Lower lobe of right lung (tissue), 2 donors: ENCODE measurements at regions not wholly inside any gene's neighbourhood (a gene's known extent, or its start where the extent isn't known, plus 50 kb on each side); places are given as distances from the start of the nearest gene placed in this dataset.

ENCODE experiments used
- ATAC-seq, 2 donors: fragments of 200-7000 bp; cut with Tn5 transposase; one replicate each; pipeline ENCODE4 v1.9.1; 2020 to 2022; ENCODE audit warnings: mild to moderate bottlenecking in 2 of 2, moderate library complexity in 2 of 2
- DNase-seq: peaks from one replicate; pipeline ENCODE4 v3.0.0-alpha.2; 2020
- H3K27ac ChIP-seq: fragments of 200-600 bp; one replicate; pipeline ENCODE4 v1.8.0; 2022
- H3K27me3 ChIP-seq: fragments of 200-600 bp; one replicate; pipeline ENCODE4 v1.8.0; 2022; ENCODE audit warnings: low read depth
- H3K36me3 ChIP-seq: fragments of 200-600 bp; one replicate; pipeline ENCODE4 v1.8.0; 2022; ENCODE audit warnings: mild to moderate bottlenecking
- H3K4me1 ChIP-seq: fragments of 200-600 bp; one replicate; pipeline ENCODE4 v1.8.0; 2022
- H3K4me3 ChIP-seq: fragments of 200-600 bp; one replicate; pipeline ENCODE4 v1.8.0; 2022; ENCODE audit warnings: mild to moderate bottlenecking
- H3K9me3 ChIP-seq: fragments of 200-600 bp; one replicate; pipeline ENCODE4 v1.8.0; 2022
- intact Hi-C: fragments of 100-400 bp; cut with DNase I; formaldehyde crosslinking; loops from one replicate; pipeline ENCODE4 v1.11.0; 2022
- TF ChIP-seq, protein P1 (sequence below): fragments of 200-600 bp; IDR thresholded peaks from one replicate; pipeline ENCODE4 v1.8.0; 2022; ENCODE audit warnings: antibody characterized with exemption, mild to moderate bottlenecking
- donor health status: DM: no; HTN: yes; CAD: no; lungs with severe emphysema.

DNA sequence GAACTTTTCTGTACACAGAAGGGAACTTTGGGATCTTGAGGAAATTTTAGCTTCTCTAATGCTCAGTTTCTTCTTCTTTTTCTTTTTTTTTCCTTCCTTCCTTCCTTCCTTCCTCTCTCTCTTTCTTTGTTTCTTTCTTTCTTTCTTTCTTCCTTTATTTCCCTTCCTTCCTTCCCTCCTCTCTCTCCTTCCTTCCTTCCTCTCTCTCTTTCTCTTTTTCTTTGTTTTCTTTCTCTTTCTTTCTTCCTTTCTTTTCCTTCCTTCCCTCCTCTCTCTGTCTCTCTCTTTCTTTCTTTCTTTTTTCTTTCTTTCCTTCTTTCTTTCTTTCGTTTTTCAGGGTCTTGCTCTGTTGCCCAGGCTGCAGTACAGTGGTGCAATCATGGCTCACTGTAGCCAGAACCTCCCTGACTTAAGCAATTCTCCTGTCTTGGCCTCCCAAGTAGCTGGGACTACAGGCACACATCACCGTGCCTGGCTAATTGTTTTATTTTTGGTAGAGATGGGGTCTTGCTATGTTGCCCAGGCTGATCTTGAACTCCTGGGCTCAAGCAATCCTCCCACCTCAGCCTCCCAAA lies 58.6 kb upstream of the SDK1 start:
- ATAC-seq (no peak), DNase-seq (no peak)
- H3K4me3 ChIP-seq, result no peak overlapping the region
- H3K4me1 ChIP-seq, result no peaks in the 10 kb centered on the region
- TF ChIP-seq, protein P1, sequence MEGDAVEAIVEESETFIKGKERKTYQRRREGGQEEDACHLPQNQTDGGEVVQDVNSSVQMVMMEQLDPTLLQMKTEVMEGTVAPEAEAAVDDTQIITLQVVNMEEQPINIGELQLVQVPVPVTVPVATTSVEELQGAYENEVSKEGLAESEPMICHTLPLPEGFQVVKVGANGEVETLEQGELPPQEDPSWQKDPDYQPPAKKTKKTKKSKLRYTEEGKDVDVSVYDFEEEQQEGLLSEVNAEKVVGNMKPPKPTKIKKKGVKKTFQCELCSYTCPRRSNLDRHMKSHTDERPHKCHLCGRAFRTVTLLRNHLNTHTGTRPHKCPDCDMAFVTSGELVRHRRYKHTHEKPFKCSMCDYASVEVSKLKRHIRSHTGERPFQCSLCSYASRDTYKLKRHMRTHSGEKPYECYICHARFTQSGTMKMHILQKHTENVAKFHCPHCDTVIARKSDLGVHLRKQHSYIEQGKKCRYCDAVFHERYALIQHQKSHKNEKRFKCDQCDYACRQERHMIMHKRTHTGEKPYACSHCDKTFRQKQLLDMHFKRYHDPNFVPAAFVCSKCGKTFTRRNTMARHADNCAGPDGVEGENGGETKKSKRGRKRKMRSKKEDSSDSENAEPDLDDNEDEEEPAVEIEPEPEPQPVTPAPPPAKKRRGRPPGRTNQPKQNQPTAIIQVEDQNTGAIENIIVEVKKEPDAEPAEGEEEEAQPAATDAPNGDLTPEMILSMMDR, result no peak
- intact Hi-C loops, result no loop called here
- H3K27ac ChIP-seq, result no peak overlapping the region
- peaks cover 7% of the 10 kb centered on the region for H3K9me3 ChIP-seq
- no peaks in the 10 kb centered on the region for H3K36me3 ChIP-seq
- H3K27me3 ChIP-seq, result no peaks in the 10 kb centered on the region

DNA sequence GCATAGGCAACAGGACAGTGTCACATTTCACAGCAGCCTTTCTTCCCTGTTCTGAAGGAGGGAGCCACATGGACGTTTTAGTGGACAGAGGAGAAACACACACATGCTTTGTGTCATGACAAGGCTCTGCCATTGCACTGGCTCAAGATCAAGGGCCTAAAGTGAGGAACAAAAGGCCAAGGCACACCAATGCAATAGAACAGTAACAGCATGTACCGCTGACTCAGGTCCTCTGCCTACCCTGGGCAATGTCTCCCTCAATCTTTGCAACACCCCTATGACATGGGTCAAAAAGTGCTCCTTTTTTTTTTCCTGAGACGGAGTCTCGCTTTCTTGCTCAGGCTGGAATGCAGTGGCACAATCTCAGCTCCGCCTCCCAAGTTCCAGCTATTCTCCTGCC lies 57.8 kb upstream of the SDK1 start:
- Histone ChIP-seq H3K9me3 (peaks cover 7% of the 10 kb centered on the region), H3K4me1 (no peaks in the 10 kb centered on the region), H3K4me3 (no peak overlapping the region), H3K27me3 (no peaks in the 10 kb centered on the region), H3K36me3 (no peaks in the 10 kb centered on the region), H3K27ac (no peak overlapping the region)
- ATAC-seq, result peak in 1 of 2 donors; percentile 29
- TF ChIP-seq, protein P1, result no peak
- DNase-seq, result no peak
- intact Hi-C loops, result no loop called here

DNA sequence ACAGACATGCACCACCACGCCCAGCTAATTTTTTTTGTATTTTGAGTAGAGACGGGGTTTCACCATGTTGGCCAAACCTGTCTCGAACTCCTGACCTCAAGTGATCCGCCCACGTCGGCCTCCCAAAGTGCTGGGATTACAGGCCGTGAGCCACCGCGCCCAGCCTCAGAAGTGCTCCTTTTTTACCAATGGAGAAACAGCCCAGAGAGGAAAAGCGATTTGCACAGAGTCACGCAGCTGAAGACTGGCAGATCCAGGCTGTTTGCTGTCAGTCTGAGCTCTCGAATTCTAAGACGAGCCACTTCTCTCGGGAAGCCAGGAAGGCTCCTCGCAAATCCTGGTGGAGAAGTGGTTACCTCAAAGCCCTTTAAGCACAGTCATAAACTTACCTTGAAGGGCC lies 57.4 kb upstream of the SDK1 start:
- TF ChIP-seq, protein P1, result no peak
- ATAC-seq, result no peak

DNA sequence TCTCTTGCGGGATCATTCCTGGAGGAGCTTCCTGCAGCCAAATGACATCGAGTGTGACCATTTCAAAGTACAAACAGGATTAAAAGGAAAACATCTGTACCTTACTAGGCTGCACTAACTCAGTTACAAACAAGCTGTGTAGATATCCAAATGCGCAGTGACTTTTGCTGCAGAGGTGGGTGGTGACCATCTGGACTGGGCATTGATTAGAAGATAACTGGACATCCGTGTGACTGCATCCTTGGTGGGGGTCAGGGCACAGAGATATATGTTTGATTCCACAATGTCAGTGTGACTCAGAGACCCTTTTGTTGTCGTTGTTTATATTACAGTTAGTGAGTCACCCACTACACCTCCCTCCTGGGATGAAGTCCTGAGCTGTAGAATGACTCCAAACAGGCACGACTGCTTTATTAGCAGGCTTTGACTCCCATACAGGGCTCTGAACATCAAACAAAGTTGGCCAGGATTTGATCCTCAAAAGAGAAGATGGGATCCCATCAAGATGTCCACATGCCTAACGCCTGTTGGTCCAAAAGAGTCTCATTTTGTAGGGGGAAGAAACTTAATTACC lies 56.7 kb upstream of the SDK1 start:
- peaks cover 7% of the 10 kb centered on the region for H3K9me3 ChIP-seq
- H3K27me3 ChIP-seq, result no peaks in the 10 kb centered on the region
- H3K4me3 ChIP-seq, result no peak overlapping the region
- intact Hi-C loops, result no loop called here
- no peaks in the 10 kb centered on the region for H3K4me1 ChIP-seq
- no peaks in the 10 kb centered on the region for H3K36me3 ChIP-seq
- no peak overlapping the region for H3K27ac ChIP-seq
- TF ChIP-seq, protein P1, result no peak
- ATAC-seq (no peak), DNase-seq (no peak)

More for the DNA sequence above, 57.4 kb upstream of the SDK1 start:
- H3K9me3 ChIP-seq, result peaks cover 7% of the 10 kb centered on the region
- no peaks in the 10 kb centered on the region for H3K27me3 ChIP-seq
- H3K4me3 ChIP-seq, result no peak overlapping the region
- no peak overlapping the region for H3K27ac ChIP-seq
- H3K36me3 ChIP-seq, result no peaks in the 10 kb centered on the region
- DNase-seq, result no peak
- intact Hi-C loops, result no loop called here
- H3K4me1 ChIP-seq, result no peaks in the 10 kb centered on the region

DNA sequence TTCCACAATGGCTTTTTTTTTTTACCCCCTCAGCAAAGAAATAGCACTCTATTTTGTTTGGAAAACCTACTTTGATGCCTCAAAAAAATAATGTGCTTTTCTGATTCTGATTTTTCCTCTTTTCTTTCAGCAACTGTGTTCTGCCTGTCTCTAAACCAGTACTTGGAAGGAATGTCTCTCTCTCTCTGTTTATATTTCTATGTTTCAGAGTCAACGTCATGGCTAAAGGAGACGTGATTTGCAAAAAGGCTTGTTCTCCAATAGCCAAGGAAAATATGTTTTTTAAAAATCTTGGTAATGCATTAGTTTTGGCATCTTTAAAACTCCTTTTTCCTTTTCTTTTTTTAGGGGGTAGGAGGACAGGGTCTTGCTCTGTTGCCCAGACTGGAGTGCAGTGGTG lies 56.0 kb upstream of the SDK1 start:
- TF ChIP-seq, protein P1, result no peak
- Histone ChIP-seq H3K27ac (no peak overlapping the region), H3K4me3 (no peak overlapping the region), H3K4me1 (no peaks in the 10 kb centered on the region), H3K36me3 (no peaks in the 10 kb centered on the region), H3K27me3 (no peaks in the 10 kb centered on the region), H3K9me3 (peaks cover 7% of the 10 kb centered on the region)
- intact Hi-C loops, result no loop called here
- DNase-seq (no peak), ATAC-seq (no peak)
